Esophagus squamous epithelium (tissue), 5 donors: ENCODE measurements at regions not wholly inside any gene's neighbourhood (a gene's known extent, or its start where the extent isn't known, plus 50 kb on each side); places are given as distances from the start of the nearest gene placed in this dataset.

Experiments
- DNase-seq: peaks from one replicate; lab custom pipeline; 2025; lab: John Stamatoyannopoulos, UW
- H3K27ac ChIP-seq, 4 donors: fragments of 200-600 bp; sonication (generic); one replicate each; pipeline ENCODE4 v1.5.1; 2016 to 2019; ENCODE audit warnings: mild to moderate bottlenecking in 1 of 4
- H3K27me3 ChIP-seq, 4 donors: fragments of 200-600 bp; sonication (generic); 1 replicate in 3 of 4; 2 replicates in 1 of 4; pipeline versions ENCODE4 v1.5.1 to v1.6.0; 2017 to 2021; ENCODE audit warnings: antibody characterized with exemption in 1 of 4
- H3K36me3 ChIP-seq, 3 donors: fragments of 200-600 bp; sonication (generic); one replicate each; pipeline ENCODE4 v1.5.1; 2016 to 2019
- H3K4me1 ChIP-seq, 3 donors: fragments of 200-600 bp; sonication (generic); one replicate each; pipeline ENCODE4 v1.5.1; 2017 to 2019
- H3K4me3 ChIP-seq, 4 donors: fragments of 200-600 bp; sonication (generic); 1 replicate in 3 of 4; 2 replicates in 1 of 4; pipeline ENCODE4 v1.5.1; 2016 to 2019; ENCODE audit warnings: mild to moderate bottlenecking in 2 of 4, moderate library complexity in 1 of 4
- H3K9me3 ChIP-seq, 3 donors: fragments of 200-600 bp; sonication (generic); one replicate each; pipeline ENCODE4 v1.5.1; 2016 to 2019
- CTCF ChIP-seq, 6 experiments: fragments of 450-650 bp in 4 of 6; fragments of 200-600 bp in 2 of 6; sonication (generic) in 2 of 6; IDR thresholded peaks; one replicate each; pipeline ENCODE4 v1.5.1; 2016 to 2019; ENCODE audit warnings: antibody characterized with exemption in 6 of 6, mild to moderate bottlenecking in 4 of 6, moderate library complexity in 4 of 6
- POLR2A ChIP-seq, 4 donors: fragments of 450-650 bp; IDR thresholded peaks; one replicate each; pipeline ENCODE4 v1.6.1; 2017; ENCODE audit warnings: antibody characterized with exemption in 4 of 4, mild to moderate bottlenecking in 4 of 4, moderate library complexity in 3 of 4
- WGBS, 2 donors: methylation state at CpG; one replicate each; pipeline ENCODE4 v1.1.5; 2018; 5-methylcytosine and 5-hydroxymethylcytosine counted together
- intact Hi-C: fragments of 100-400 bp; cut with DNase I; formaldehyde crosslinking; loops from one replicate; pipeline ENCODE4 v1.15.0; 2022
- donor health status: DM: yes; HTN: yes; CAD: no.

- no peaks in the 10 kb centered on the region for H3K27me3 ChIP-seq
- intact Hi-C loops, result no loop called here
- H3K4me3 ChIP-seq, result no peak overlapping the region
- DNase-seq, result no peak
- WGBS, 2 donors, result 58 to 67% methylated on average over 3 of the region's 3 CpGs
- TF ChIP-seq CTCF (IDR thresholded peaks at IDR 0.05), result no peak
- H3K9me3 ChIP-seq, result no peaks in the 10 kb centered on the region
- no peaks in the 10 kb centered on the region for H3K36me3 ChIP-seq
- no peaks in the 10 kb centered on the region for H3K4me1 ChIP-seq
- H3K27ac ChIP-seq, result no peak overlapping the region
Measured at GRCh38 chr13:103859952-103860351, 793.7 kb upstream of the SLC10A2 start.

- Histone ChIP-seq H3K36me3 (no peaks in the 10 kb centered on the region), H3K27ac (no peak overlapping the region), H3K27me3 (no peaks in the 10 kb centered on the region), H3K4me3 (no peak overlapping the region), H3K9me3 (no peaks in the 10 kb centered on the region), H3K4me1 (no peaks in the 10 kb centered on the region)
- no peak for DNase-seq
- intact Hi-C loops, result no loop called here
- 69 to 72% methylated on average over 5 of the region's 5 CpGs for WGBS, 2 donors
- TF ChIP-seq POLR2A (IDR thresholded peaks at IDR 0.05) (no peak), CTCF (IDR thresholded peaks at IDR 0.05) (no peak)
Measured at GRCh38 chr13:103852036-103852435, 785.8 kb upstream of the SLC10A2 start.

GRCh38 chr13:103844471-103844870 lies 778.3 kb upstream of the SLC10A2 start:
- no peaks in the 10 kb centered on the region for H3K9me3 ChIP-seq
- TF ChIP-seq POLR2A (IDR thresholded peaks at IDR 0.05) (no peak), CTCF (IDR thresholded peaks at IDR 0.05) (no peak)
- H3K4me3 ChIP-seq, result no peak overlapping the region
- WGBS, 2 donors, result 52 to 63% methylated on average over 2 of the region's 2 CpGs
- no peak for DNase-seq
- intact Hi-C loops, result no loop called here
- H3K27me3 ChIP-seq, result no peaks in the 10 kb centered on the region
- H3K36me3 ChIP-seq, result no peaks in the 10 kb centered on the region
- H3K27ac ChIP-seq, result no peak overlapping the region
- H3K4me1 ChIP-seq, result no peaks in the 10 kb centered on the region

- Histone ChIP-seq H3K4me1 (no peaks in the 10 kb centered on the region), H3K27ac (no peak overlapping the region), H3K9me3 (no peaks in the 10 kb centered on the region), H3K4me3 (no peak overlapping the region), H3K27me3 (no peaks in the 10 kb centered on the region), H3K36me3 (no peaks in the 10 kb centered on the region)
- intact Hi-C loops, result no loop called here
- DNase-seq, result no peak
- 65 to 85% methylated on average over 3 of the region's 3 CpGs for WGBS, 2 donors
- TF ChIP-seq CTCF (IDR thresholded peaks at IDR 0.05) (no peak), POLR2A (IDR thresholded peaks at IDR 0.05) (no peak)
Measured at GRCh38 chr13:103839460-103839859, 773.2 kb upstream of the SLC10A2 start.

GRCh38 chr13:103835052-103835451 lies 768.8 kb upstream of the SLC10A2 start:
- no peak for DNase-seq
- Histone ChIP-seq H3K4me1 (no peaks in the 10 kb centered on the region), H3K27ac (no peak overlapping the region), H3K36me3 (no peaks in the 10 kb centered on the region), H3K4me3 (no peak overlapping the region), H3K27me3 (no peaks in the 10 kb centered on the region), H3K9me3 (no peaks in the 10 kb centered on the region)
- 82 to 89% methylated on average over 3 of the region's 3 CpGs for WGBS, 2 donors
- intact Hi-C loops, result no loop called here
- TF ChIP-seq CTCF (IDR thresholded peaks at IDR 0.05) (no peak), POLR2A (IDR thresholded peaks at IDR 0.05) (no peak)
